SH-SY5Y (cell line): ENCODE measurements at regions not wholly inside any gene's neighbourhood (a gene's known extent, or its start where the extent isn't known, plus 50 kb on each side); places are given as distances from the start of the nearest gene placed in this dataset.

Experiments used
- GATA2 ChIP-seq: IDR thresholded peaks from 2 replicates; pipeline ENCODE4 v1.6.1; 2011; ENCODE audit warnings: mild to moderate bottlenecking, low read depth, low read length
- GATA3 ChIP-seq: IDR thresholded peaks from 2 replicates; pipeline ENCODE4 v1.6.1; 2011; ENCODE audit warnings: low read depth, mild to moderate bottlenecking, low read length, moderate library complexity

- TF ChIP-seq GATA2 (no peak), GATA3 (no peak)
Observed at GRCh38 chr3:107325446-107325845, 51.8 kb upstream of the CCDC54 start.
